ENCODE measurements at regions not wholly inside any gene's neighbourhood (a gene's known extent, or its start where the extent isn't known, plus 50 kb on each side); places are given as distances from the start of the nearest gene placed in this dataset.

DNA sequence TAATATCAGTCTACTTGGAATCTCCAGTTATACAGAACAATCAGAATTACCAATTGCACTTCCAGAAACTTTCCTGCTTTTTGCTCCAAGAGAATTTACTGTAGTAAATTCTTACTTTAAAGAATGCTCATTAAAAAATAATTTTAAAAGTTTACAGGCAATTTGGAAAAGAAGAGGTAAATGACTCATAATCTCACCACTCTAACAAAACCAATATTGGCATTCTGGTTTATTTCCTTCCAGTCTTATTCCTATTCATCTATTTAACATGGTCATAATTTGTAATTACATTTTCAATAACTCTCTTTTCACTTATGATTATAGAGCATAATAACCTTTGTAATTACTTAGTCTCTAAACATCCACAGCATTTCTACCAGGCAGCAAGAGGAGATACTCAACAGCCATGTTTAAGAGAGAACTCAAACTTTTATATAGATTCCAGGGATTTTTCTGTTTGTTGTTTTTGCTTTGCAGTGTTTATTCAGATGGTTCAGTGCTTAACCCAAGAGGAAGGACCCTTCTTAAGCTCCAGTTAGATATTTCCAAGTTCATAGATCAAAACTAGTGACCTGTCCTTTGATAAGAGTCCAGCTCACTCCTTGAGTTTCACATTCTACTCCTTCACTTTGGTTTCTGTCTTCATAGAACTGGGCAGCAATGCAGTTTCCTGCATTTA is 464.7 kb downstream of the TXNL1 start (continued):
- TF ChIP-seq, protein P1, sequence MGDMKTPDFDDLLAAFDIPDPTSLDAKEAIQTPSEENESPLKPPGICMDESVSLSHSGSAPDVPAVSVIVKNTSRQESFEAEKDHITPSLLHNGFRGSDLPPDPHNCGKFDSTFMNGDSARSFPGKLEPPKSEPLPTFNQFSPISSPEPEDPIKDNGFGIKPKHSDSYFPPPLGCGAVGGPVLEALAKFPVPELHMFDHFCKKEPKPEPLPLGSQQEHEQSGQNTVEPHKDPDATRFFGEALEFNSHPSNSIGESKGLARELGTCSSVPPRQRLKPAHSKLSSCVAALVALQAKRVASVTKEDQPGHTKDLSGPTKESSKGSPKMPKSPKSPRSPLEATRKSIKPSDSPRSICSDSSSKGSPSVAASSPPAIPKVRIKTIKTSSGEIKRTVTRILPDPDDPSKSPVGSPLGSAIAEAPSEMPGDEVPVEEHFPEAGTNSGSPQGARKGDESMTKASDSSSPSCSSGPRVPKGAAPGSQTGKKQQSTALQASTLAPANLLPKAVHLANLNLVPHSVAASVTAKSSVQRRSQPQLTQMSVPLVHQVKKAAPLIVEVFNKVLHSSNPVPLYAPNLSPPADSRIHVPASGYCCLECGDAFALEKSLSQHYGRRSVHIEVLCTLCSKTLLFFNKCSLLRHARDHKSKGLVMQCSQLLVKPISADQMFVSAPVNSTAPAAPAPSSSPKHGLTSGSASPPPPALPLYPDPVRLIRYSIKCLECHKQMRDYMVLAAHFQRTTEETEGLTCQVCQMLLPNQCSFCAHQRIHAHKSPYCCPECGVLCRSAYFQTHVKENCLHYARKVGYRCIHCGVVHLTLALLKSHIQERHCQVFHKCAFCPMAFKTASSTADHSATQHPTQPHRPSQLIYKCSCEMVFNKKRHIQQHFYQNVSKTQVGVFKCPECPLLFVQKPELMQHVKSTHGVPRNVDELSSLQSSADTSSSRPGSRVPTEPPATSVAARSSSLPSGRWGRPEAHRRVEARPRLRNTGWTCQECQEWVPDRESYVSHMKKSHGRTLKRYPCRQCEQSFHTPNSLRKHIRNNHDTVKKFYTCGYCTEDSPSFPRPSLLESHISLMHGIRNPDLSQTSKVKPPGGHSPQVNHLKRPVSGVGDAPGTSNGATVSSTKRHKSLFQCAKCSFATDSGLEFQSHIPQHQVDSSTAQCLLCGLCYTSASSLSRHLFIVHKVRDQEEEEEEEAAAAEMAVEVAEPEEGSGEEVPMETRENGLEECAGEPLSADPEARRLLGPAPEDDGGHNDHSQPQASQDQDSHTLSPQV (IDR thresholded peaks at IDR 0.05), result no peak
- TF ChIP-seq, protein P2, sequence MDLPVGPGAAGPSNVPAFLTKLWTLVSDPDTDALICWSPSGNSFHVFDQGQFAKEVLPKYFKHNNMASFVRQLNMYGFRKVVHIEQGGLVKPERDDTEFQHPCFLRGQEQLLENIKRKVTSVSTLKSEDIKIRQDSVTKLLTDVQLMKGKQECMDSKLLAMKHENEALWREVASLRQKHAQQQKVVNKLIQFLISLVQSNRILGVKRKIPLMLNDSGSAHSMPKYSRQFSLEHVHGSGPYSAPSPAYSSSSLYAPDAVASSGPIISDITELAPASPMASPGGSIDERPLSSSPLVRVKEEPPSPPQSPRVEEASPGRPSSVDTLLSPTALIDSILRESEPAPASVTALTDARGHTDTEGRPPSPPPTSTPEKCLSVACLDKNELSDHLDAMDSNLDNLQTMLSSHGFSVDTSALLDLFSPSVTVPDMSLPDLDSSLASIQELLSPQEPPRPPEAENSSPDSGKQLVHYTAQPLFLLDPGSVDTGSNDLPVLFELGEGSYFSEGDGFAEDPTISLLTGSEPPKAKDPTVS (IDR thresholded peaks at IDR 0.05; ENCODE audit: low read depth, low read length), result no peak
- TF ChIP-seq, protein P3, sequence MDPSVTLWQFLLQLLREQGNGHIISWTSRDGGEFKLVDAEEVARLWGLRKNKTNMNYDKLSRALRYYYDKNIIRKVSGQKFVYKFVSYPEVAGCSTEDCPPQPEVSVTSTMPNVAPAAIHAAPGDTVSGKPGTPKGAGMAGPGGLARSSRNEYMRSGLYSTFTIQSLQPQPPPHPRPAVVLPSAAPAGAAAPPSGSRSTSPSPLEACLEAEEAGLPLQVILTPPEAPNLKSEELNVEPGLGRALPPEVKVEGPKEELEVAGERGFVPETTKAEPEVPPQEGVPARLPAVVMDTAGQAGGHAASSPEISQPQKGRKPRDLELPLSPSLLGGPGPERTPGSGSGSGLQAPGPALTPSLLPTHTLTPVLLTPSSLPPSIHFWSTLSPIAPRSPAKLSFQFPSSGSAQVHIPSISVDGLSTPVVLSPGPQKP (IDR thresholded peaks at IDR 0.05; ENCODE audit: low read depth, low read length), result no peak
- no peak for TF ChIP-seq NFYB (IDR thresholded peaks at IDR 0.05; ENCODE audit: insufficient read depth, low read depth, low read length)
- TF ChIP-seq RCOR1 (conservative IDR thresholded peaks at IDR 0.05; ENCODE audit: low read depth, low read length), result no peak
- no peak for TF ChIP-seq CREB1 (IDR thresholded peaks at IDR 0.05; ENCODE audit: low read depth)
- no peak for TF ChIP-seq CEBPB (IDR thresholded peaks at IDR 0.05; ENCODE audit: borderline replicate concordance in 1 of 2, low read depth in 2 of 2, low read length in 2 of 2)
